Left lobe of liver (tissue), 2 donors: ENCODE measurements at regions not wholly inside any gene's neighbourhood (a gene's known extent, or its start where the extent isn't known, plus 50 kb on each side); places are given as distances from the start of the nearest gene placed in this dataset.

Source experiments
- ATAC-seq: fragments of 200-7000 bp; cut with Tn5 transposase; one replicate; pipeline ENCODE4 v1.9.1; 2020; ENCODE audit warnings: mild to moderate bottlenecking, moderate library complexity
- DNase-seq: peaks from one replicate; pipeline ENCODE4 v3.0.0-alpha.2; 2020; ENCODE audit warnings: low spot score
- donor health status: DM: no; HTN: no; CAD: no; lungs with moderate emphysema.
- donor health status: DM: no; HTN: yes; CAD: no.

GRCh38 chr2:220309215-220309614, 681.8 kb downstream of the SLC4A3 start:
- ATAC-seq, result no peak
- no peak for DNase-seq

GRCh38 chr2:220310451-220310861, 683.0 kb downstream of the SLC4A3 start:
- no peak for ATAC-seq
- no peak for DNase-seq

GRCh38 chr2:220315098-220315823, 687.8 kb downstream of the SLC4A3 start:
- ATAC-seq, result no peak
- DNase-seq, result no peak

- DNase-seq (no peak), ATAC-seq (no peak)
Measured at GRCh38 chr2:220318037-220318436, 690.6 kb downstream of the SLC4A3 start.

DNA sequence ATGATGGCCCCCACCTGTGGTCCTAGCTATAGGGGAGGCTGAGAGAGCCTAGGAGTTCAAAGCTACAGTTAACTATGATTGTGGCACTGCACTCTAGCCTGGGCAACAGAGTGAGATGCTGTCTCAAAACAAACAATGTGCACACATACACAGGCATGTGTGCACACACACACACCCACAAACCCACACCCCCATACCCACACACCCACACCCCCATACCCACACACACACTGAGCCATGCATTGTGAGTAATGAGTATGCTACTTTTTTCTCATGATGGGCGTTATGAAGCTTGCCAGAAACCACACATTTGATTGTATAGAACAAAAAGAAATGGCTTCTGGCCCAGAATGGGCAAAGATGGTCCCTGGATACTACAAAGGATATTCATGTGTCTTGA, 691.1 kb downstream of the SLC4A3 start:
- no peak for DNase-seq
- ATAC-seq, result no peak

DNA sequence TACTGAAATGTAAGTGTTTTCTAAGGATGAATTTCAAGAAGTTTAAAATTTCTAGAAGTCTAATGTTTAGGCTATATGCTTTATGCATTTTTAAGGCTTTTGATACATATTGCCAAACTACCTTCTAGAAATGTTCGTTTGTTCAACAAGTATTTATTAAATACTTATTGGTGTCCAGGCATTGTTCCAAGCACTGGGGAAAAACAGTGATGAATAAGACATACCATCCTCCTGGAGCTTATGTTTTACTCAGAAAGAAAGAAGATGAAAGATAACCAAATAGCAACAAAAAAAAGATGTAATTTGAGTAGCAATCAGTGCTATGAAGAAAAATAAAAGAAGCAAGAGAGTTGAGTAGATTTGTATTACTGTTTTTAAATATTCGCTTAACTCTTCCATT, 692.9 kb downstream of the SLC4A3 start:
- DNase-seq, result no peak
- no peak for ATAC-seq

- ATAC-seq, result no peak
- no peak for DNase-seq
Measured at GRCh38 chr2:220332886-220333285, 705.5 kb downstream of the SLC4A3 start.

GRCh38 chr2:220334210-220334609, 706.8 kb downstream of the SLC4A3 start:
- ATAC-seq, result no peak

GRCh38 chr2:220334871-220335590, 707.6 kb downstream of the SLC4A3 start:
- ATAC-seq, result no peak
- no peak for DNase-seq

More at GRCh38 chr2:220334210-220334609, 706.8 kb downstream of the SLC4A3 start:
- DNase-seq, result no peak

GRCh38 chr2:220335591-220335915, 708.1 kb downstream of the SLC4A3 start:
- ATAC-seq (no peak), DNase-seq (no peak)

GRCh38 chr2:220336771-220337170, 709.3 kb downstream of the SLC4A3 start:
- DNase-seq (no peak), ATAC-seq (no peak)

GRCh38 chr2:220337611-220338440, 710.4 kb downstream of the SLC4A3 start:
- DNase-seq (no peak), ATAC-seq (no peak)

DNA sequence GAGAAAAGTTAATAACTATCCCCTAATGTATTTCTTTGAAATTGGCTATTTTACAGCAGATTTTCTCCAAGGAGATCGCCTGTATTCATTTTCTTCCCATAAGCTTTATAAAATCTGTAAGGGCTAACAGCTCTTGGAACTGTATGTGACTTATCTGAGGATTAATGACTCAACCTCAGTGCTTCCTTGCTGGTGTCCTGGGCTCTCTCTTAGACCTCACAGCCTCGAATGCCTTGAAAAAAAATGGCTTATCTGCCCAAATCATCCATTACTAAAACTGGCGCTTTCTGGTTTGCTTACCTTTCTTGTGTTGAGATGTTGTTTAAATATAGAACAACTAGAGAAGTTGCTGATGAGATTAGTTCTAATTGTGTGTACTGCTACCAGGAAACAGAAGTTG, 713.6 kb downstream of the SLC4A3 start:
- ATAC-seq (no peak), DNase-seq (no peak)

DNA sequence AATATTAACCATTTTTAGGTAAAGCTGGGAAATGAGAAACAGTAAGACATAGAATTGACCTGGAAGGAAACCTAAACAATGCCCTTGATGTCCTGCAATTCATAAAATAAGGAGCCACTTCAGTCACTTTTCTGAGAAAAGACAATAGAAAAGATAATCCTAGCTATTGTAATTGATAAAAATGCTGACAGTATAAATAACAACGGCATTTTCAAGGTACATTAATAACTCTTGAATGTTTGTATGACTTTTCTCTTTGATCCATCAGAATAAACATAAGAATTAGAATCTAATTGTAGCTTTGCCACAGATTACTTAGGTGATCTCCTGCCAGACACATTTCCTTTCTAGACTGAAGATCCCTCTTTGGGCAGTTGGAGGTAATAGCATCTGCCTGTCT, 719.5 kb downstream of the SLC4A3 start:
- ATAC-seq (no peak), DNase-seq (no peak)

DNA sequence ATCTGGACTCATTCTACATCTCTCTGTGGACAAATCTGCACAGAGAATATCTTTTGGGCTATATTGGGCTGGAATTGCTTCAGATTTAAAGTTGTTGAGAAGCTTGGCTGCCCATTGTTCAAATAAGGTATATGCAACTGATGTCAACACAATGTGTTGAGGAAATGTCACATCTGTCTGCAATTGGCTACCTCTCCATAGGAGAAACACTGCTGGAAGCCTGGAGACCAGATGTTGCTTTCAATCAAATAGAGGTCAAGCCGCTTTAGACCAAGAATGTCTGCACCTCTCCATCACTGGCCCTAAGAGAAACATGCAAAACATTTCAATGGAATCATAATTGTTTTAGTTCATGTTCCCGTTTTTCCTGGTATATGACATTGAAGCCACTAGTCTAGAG, 720.2 kb downstream of the SLC4A3 start:
- DNase-seq (no peak), ATAC-seq (no peak)

- no peak for DNase-seq
- no peak for ATAC-seq
Measured at GRCh38 chr2:220348206-220348605, 720.8 kb downstream of the SLC4A3 start.

- DNase-seq (no peak), ATAC-seq (no peak)
Measured at GRCh38 chr2:220353897-220354296, 726.5 kb downstream of the SLC4A3 start.

DNA sequence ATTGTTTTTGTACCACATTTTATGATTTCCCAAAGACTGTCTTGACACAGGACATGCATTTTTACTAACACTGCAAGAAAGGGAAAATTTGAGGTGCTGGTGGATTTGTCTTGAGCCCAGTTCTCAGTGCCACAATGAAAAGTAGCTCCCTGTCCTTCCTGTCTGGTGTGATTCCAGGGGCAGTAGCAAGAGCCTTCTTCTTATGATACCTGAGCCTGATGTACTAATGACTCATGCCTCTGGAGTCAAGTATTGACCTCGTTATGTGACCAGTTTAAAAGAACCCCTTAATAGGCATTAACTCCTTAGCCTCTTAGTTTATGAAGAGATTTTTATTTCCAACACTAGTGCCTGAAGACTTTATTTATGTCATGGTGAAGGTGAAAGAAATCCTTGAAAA, 728.6 kb downstream of the SLC4A3 start:
- DNase-seq, result no peak
- no peak for ATAC-seq

- DNase-seq, result no peak
- ATAC-seq, result no peak
Measured at GRCh38 chr2:220365023-220365422, 737.6 kb downstream of the SLC4A3 start.

DNA sequence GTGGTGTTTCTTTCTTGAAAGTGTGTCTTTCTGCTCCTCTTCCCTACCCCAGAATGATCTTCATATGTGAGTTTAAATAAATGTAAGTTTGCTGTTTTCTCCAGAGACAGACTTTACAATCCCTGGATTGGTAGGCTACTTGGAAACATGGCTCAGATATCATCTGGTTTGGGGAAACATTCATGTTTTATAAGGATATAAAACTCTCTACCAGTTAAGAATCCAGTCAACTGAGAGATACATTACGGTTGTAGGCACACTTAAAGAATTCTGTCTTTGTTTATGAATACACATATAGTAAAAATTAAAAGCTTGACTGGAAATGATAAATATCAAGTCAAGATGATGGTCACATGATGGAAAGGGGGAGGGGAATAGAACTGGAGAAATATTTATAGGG, 739.3 kb downstream of the SLC4A3 start:
- ATAC-seq (no peak), DNase-seq (no peak)

DNA sequence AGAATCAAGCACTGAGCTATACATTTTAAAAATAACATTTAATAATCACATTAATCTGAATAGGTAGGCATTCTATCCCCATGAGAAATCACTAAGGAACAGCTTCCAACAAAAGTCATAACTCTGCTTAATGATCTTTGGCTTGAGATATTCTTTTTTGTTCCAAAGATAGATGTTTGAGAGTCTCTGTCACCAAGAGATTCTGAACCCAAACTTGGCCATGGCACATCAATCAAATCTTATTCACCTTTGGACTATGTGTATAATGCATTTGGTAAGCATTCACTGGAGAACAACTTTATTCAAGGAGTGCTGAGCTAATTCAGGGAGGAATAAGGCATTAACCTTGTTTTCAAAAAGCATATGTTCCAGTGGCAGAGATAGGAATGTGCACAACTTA, 743.3 kb downstream of the SLC4A3 start:
- DNase-seq (no peak), ATAC-seq (no peak)

GRCh38 chr2:220371211-220371610, 743.8 kb downstream of the SLC4A3 start:
- ATAC-seq, result no peak
- no peak for DNase-seq
